ENCODE measurements at regions not wholly inside any gene's neighbourhood (a gene's known extent, or its start where the extent isn't known, plus 50 kb on each side); places are given as distances from the start of the nearest gene placed in this dataset.

DNA sequence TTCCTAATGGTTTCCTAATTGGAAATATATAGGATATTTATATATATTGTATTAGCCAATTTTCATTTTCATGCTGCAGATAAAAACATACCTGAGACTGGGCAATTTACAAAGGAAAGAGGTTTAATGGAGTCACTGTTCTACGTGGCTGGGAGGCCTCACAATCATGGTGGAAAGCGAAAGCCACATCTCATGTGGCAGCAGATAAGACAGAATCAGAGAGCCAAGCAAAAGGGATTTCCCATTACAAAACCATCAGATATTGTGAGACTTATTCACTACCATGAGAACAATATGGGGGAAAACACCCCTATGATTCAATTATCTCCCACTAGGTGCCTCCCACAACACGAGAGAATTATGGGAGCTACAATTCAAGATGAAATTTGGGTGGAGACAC is 242.5 kb upstream of the NETO1 start:
- H3K4me3 Mint-ChIP-seq, result no peak overlapping the region
- TF ChIP-seq, protein P1, sequence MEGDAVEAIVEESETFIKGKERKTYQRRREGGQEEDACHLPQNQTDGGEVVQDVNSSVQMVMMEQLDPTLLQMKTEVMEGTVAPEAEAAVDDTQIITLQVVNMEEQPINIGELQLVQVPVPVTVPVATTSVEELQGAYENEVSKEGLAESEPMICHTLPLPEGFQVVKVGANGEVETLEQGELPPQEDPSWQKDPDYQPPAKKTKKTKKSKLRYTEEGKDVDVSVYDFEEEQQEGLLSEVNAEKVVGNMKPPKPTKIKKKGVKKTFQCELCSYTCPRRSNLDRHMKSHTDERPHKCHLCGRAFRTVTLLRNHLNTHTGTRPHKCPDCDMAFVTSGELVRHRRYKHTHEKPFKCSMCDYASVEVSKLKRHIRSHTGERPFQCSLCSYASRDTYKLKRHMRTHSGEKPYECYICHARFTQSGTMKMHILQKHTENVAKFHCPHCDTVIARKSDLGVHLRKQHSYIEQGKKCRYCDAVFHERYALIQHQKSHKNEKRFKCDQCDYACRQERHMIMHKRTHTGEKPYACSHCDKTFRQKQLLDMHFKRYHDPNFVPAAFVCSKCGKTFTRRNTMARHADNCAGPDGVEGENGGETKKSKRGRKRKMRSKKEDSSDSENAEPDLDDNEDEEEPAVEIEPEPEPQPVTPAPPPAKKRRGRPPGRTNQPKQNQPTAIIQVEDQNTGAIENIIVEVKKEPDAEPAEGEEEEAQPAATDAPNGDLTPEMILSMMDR (conservative IDR thresholded peaks at IDR 0.05), result no peak
- WGBS (ENCODE audit: extremely low coverage, insufficient read length, low lambda C conversion rate), result no CpG with 5 or more reads among the region's 3 CpGs
- Histone ChIP-seq H3K9me3 (ENCODE audit: control insufficient read depth, low read depth, low read length) (no peaks in the 10 kb centered on the region), H4K5ac (ENCODE audit: insufficient read length, low read depth, low read length) (no peak overlapping the region), H3K23me2 (ENCODE audit: insufficient read length, low read depth, low read length, poor library complexity, severe bottlenecking) (no peaks in the 10 kb centered on the region), H4K20me1 (ENCODE audit: control insufficient read depth, insufficient read depth, insufficient read length) (no peaks in the 10 kb centered on the region), H2BK20ac (ENCODE audit: low read depth, low read length, poor library complexity, severe bottlenecking) (no peak overlapping the region), H2BK120ac (ENCODE audit: low read depth, low read length, poor library complexity, severe bottlenecking) (no peak overlapping the region), H3K27ac (ENCODE audit: insufficient read length, low read depth, low read length) (no peak overlapping the region), H2AFZ (ENCODE audit: low read length) (no peak overlapping the region), H3K56ac (ENCODE audit: insufficient read length, low read depth, low read length) (no peak overlapping the region), H3K18ac (ENCODE audit: insufficient read length, low read depth, low read length) (no peak overlapping the region), H2BK12ac (ENCODE audit: insufficient read length, low read depth, low read length) (no peak overlapping the region), H3T11ph (ENCODE audit: low read length) (no peak overlapping the region), H3K27me3 (ENCODE audit: insufficient read depth, low read length) (no peaks in the 10 kb centered on the region), H3K4ac (ENCODE audit: low read depth, low read length) (no peak overlapping the region), H2AK5ac (ENCODE audit: insufficient read length, low read length) (no peak overlapping the region), H3K14ac (ENCODE audit: insufficient read depth, low read length) (no peak overlapping the region), H3K4me2 (ENCODE audit: insufficient read depth, insufficient read length, low read length) (no peak overlapping the region), H3K79me2 (ENCODE audit: insufficient read depth, low read length) (no peaks in the 10 kb centered on the region), H3K4me1 (ENCODE audit: insufficient read depth, low read length) (no peaks in the 10 kb centered on the region), H4K91ac (ENCODE audit: insufficient read length, low read depth, low read length) (no peak overlapping the region), H4K8ac (replicated peaks; ENCODE audit: insufficient read length, low read depth, low read length) (no peak overlapping the region), H2BK15ac (ENCODE audit: low read depth, low read length) (no peak overlapping the region), H3K79me1 (ENCODE audit: insufficient read depth, low read depth, low read length, poor library complexity, severe bottlenecking) (no peaks in the 10 kb centered on the region), H3K9ac (ENCODE audit: extremely low read depth, insufficient read length, low read length) (no peak overlapping the region), H2BK5ac (ENCODE audit: insufficient read length, low read length) (no peak overlapping the region), H3K23ac (ENCODE audit: insufficient read length, low read depth, low read length) (no peak overlapping the region)
- no peaks in the 10 kb centered on the region for H3K27me3 Mint-ChIP-seq (ENCODE audit: low read depth)
- DNase-seq, result no peak
- no peaks in the 10 kb centered on the region for H3K4me1 Mint-ChIP-seq
- H3K9me3 Mint-ChIP-seq, result no peaks in the 10 kb centered on the region
- H3K36me3 Mint-ChIP-seq (ENCODE audit: insufficient read depth in 1 of 3, low read depth in 3 of 3), result no peaks in the 10 kb centered on the region
- H3K27ac Mint-ChIP-seq, result no peak overlapping the region

Measured in H9 (cell line).